H9 (cell line): ENCODE measurements at regions not wholly inside any gene's neighbourhood (a gene's known extent, or its start where the extent isn't known, plus 50 kb on each side); places are given as distances from the start of the nearest gene placed in this dataset.
"Not testable (repeated sequence)": the region's sequence is repeated elsewhere in the genome, so short reads cannot be mapped to it uniquely, and the experiment has no call there.

Experiments used
- DNase-seq: peaks from one replicate; pipeline ENCODE4 v3.0.0-alpha.2; 2017
- H2AFZ ChIP-seq: one replicate; pipeline ENCODE4 v1.6.1; 2013; ENCODE audit warnings: mild to moderate bottlenecking, low read length, control low read depth, moderate library complexity
- H2AK5ac ChIP-seq: 2 replicates; pipeline ENCODE4 v1.6.1; 2013; ENCODE audit warnings: low read length, control low read depth, mixed read lengths; ENCODE audit not compliant: insufficient read length
- H2BK120ac ChIP-seq: one replicate; pipeline ENCODE4 v1.6.1; 2013; ENCODE audit warnings: low read depth, mild to moderate bottlenecking, low read length, control low read depth, inconsistent platforms; ENCODE audit not compliant: poor library complexity, severe bottlenecking
- H2BK12ac ChIP-seq: 2 replicates; pipeline ENCODE4 v1.6.1; 2013; ENCODE audit warnings: low read length, control low read depth, mixed read lengths, low read depth; ENCODE audit not compliant: insufficient read length
- H2BK15ac ChIP-seq: 2 replicates; pipeline ENCODE4 v1.6.1; 2013; ENCODE audit warnings: low read depth, low read length, control low read depth
- H2BK20ac ChIP-seq: one replicate; pipeline ENCODE4 v1.6.1; 2013; ENCODE audit warnings: low read depth, mild to moderate bottlenecking, low read length, control low read depth, inconsistent platforms; ENCODE audit not compliant: poor library complexity, severe bottlenecking
- H2BK5ac ChIP-seq: 2 replicates; pipeline ENCODE4 v1.6.1; 2013; ENCODE audit warnings: low read length, control low read depth, mixed read lengths; ENCODE audit not compliant: insufficient read length
- H3K14ac ChIP-seq: 2 replicates; pipeline ENCODE4 v1.6.1; 2013; ENCODE audit warnings: low read length, control low read depth; ENCODE audit not compliant: insufficient read depth
- H3K18ac ChIP-seq: 2 replicates; pipeline ENCODE4 v1.6.1; 2013; ENCODE audit warnings: low read depth, mild to moderate bottlenecking, mixed read lengths, low read length, control low read depth; ENCODE audit not compliant: insufficient read length
- H3K23ac ChIP-seq: 2 replicates; pipeline ENCODE4 v1.6.1; 2013; ENCODE audit warnings: low read length, control low read depth, mixed read lengths, low read depth; ENCODE audit not compliant: insufficient read length
- H3K23me2 ChIP-seq: 2 replicates; pipeline ENCODE4 v1.6.1; 2013; ENCODE audit warnings: low read depth, mild to moderate bottlenecking, mixed read lengths, low read length, control low read depth; ENCODE audit not compliant: insufficient read length, poor library complexity, severe bottlenecking
- H3K27ac ChIP-seq: 2 replicates; pipeline ENCODE4 v1.5.1; 2013; ENCODE audit warnings: low read length, control low read depth, mixed read lengths, low read depth; ENCODE audit not compliant: insufficient read length
- H3K27me3 ChIP-seq: 2 replicates; pipeline ENCODE4 v1.6.1; 2013; ENCODE audit warnings: low read length, control low read depth, inconsistent platforms; ENCODE audit not compliant: insufficient read depth
- H3K4ac ChIP-seq: 2 replicates; pipeline ENCODE4 v1.6.1; 2013; ENCODE audit warnings: low read depth, mild to moderate bottlenecking, control low read depth, inconsistent platforms, low read length, moderate library complexity
- H3K4me1 ChIP-seq: 2 replicates; pipeline ENCODE4 v1.6.1; 2013; ENCODE audit warnings: low read length, control low read depth, inconsistent platforms; ENCODE audit not compliant: insufficient read depth
- H3K4me2 ChIP-seq: 2 replicates; pipeline ENCODE4 v1.6.1; 2013; ENCODE audit warnings: low read length, control low read depth, mixed read lengths; ENCODE audit not compliant: insufficient read length, insufficient read depth
- H3K56ac ChIP-seq: 2 replicates; pipeline ENCODE4 v1.6.1; 2013; ENCODE audit warnings: low read depth, mild to moderate bottlenecking, mixed read lengths, low read length, control low read depth; ENCODE audit not compliant: insufficient read length
- H3K79me1 ChIP-seq: 2 replicates; pipeline ENCODE4 v1.6.1; 2013; ENCODE audit warnings: low read depth, mild to moderate bottlenecking, moderate library complexity, low read length, control low read depth, inconsistent platforms; ENCODE audit not compliant: insufficient read depth, poor library complexity, severe bottlenecking
- H3K79me2 ChIP-seq: 2 replicates; pipeline ENCODE4 v1.6.1; 2013; ENCODE audit warnings: low read length, control low read depth, inconsistent platforms; ENCODE audit not compliant: insufficient read depth
- H3K9ac ChIP-seq: 2 replicates; pipeline ENCODE4 v1.6.1; 2013; ENCODE audit warnings: low read length, control low read depth, mixed read lengths; ENCODE audit not compliant: insufficient read length; ENCODE audit errors: extremely low read depth
- H3K9me3 ChIP-seq: one replicate; pipeline ENCODE4 v1.6.1; 2013; ENCODE audit warnings: low read depth, low read length, inconsistent platforms; ENCODE audit not compliant: control insufficient read depth
- H3T11ph ChIP-seq: one replicate; pipeline ENCODE4 v1.6.1; 2013; ENCODE audit warnings: mild to moderate bottlenecking, low read length, control low read depth, inconsistent platforms
- H4K20me1 ChIP-seq: one replicate; pipeline ENCODE4 v1.6.1; 2013; ENCODE audit not compliant: control insufficient read depth, insufficient read length, insufficient read depth
- H4K5ac ChIP-seq: 2 replicates; pipeline ENCODE4 v1.6.1; 2013; ENCODE audit warnings: low read depth, mild to moderate bottlenecking, mixed read lengths, low read length, control low read depth; ENCODE audit not compliant: insufficient read length
- H4K8ac ChIP-seq: replicated peaks from 2 replicates; pipeline ENCODE4 v1.6.1; 2013; ENCODE audit warnings: low read length, control low read depth, mixed read lengths, low read depth; ENCODE audit not compliant: insufficient read length
- H4K91ac ChIP-seq: 2 replicates; pipeline ENCODE4 v1.6.1; 2013; ENCODE audit warnings: low read depth, mild to moderate bottlenecking, moderate library complexity, mixed read lengths, low read length, control low read depth; ENCODE audit not compliant: insufficient read length
- H3K27ac Mint-ChIP-seq, 3 experiments: 2 replicates in 2 of 3; 3 replicates in 1 of 3; pipeline ENCODE4 v1.8.0; 2020 to 2021; ENCODE audit warnings: mixed read lengths in 3 of 3, mild to moderate bottlenecking in 1 of 3, moderate library complexity in 1 of 3
- H3K27me3 Mint-ChIP-seq: 2 replicates; pipeline ENCODE4 v1.8.0; 2021; ENCODE audit warnings: low read depth, mild to moderate bottlenecking, moderate library complexity, mixed read lengths
- H3K36me3 Mint-ChIP-seq, 3 experiments: 2 replicates in 2 of 3; 3 replicates in 1 of 3; pipeline ENCODE4 v1.8.0; 2020 to 2021; ENCODE audit warnings: low read depth in 3 of 3, mixed read lengths in 3 of 3; ENCODE audit not compliant: insufficient read depth in 1 of 3
- H3K4me1 Mint-ChIP-seq, 2 experiments: 2 replicates each; pipeline ENCODE4 v1.8.0; 2020; ENCODE audit warnings: mixed read lengths in 2 of 2
- H3K4me3 Mint-ChIP-seq, 2 experiments: 2 replicates in 1 of 2; 3 replicates in 1 of 2; pipeline ENCODE4 v1.8.0; 2020 to 2021; ENCODE audit warnings: mild to moderate bottlenecking in 2 of 2, mixed read lengths in 2 of 2, moderate library complexity in 1 of 2
- H3K9me3 Mint-ChIP-seq, 2 experiments: 2 replicates in 1 of 2; 3 replicates in 1 of 2; pipeline ENCODE4 v1.8.0; 2020; ENCODE audit warnings: mild to moderate bottlenecking in 2 of 2, mixed read lengths in 2 of 2, moderate library complexity in 1 of 2
- WGBS: extraction: QIAGEN DNeasy Blood & Tissue Kit; methylation state at CpG from one replicate; pipeline ENCODE4 v1.1.7; 2013; ENCODE audit warnings: missing lambda C conversion rate, low lambda C conversion rate, mixed read lengths; ENCODE audit not compliant: insufficient read length; ENCODE audit errors: extremely low coverage; 5-methylcytosine and 5-hydroxymethylcytosine counted together

DNA sequence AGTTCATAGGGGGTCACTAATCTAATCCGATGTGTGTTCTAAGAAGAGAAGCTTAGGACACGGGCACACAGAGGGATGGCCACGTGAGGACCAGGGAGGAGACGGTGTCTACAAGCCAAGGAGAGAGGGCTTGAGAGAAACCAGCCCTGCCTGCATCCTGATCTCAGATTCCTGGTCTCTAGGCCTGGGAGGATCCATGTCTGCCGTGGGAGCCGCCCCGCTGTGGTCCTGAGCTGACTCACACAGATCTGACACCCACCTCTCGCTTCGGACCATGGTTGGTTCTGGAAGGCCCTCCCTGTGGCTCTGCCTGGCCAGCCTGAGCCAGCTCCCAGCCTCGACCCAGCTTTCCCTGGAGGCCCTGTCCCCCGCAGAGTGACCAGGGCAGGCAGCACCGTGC lies 136.2 kb downstream of the TMEM121 start:
- H3K18ac ChIP-seq, H4K91ac ChIP-seq, H3K9ac ChIP-seq, H3K4me3 Mint-ChIP-seq, H3K27ac ChIP-seq, H3K4me1 ChIP-seq, H3K56ac ChIP-seq, H4K8ac ChIP-seq, H2AFZ ChIP-seq, H2AK5ac ChIP-seq, H3K79me2 ChIP-seq, H2BK15ac ChIP-seq, DNase-seq, H3K4ac ChIP-seq, H4K5ac ChIP-seq, H2BK120ac ChIP-seq, H3K79me1 ChIP-seq, H3T11ph ChIP-seq, H3K14ac ChIP-seq, H2BK20ac ChIP-seq, H3K27me3 Mint-ChIP-seq, H3K23ac ChIP-seq, H3K4me1 Mint-ChIP-seq, H4K20me1 ChIP-seq, H3K27me3 ChIP-seq, H3K27ac Mint-ChIP-seq, H3K4me2 ChIP-seq, H3K23me2 ChIP-seq, H2BK12ac ChIP-seq, H2BK5ac ChIP-seq: not testable (repeated sequence)
- peaks cover 75 to 81% of the 10 kb centered on the region in 2 experiments for H3K9me3 Mint-ChIP-seq
- peaks cover 18 to 29% (median 19%) of the 10 kb centered on the region in 3 experiments for H3K36me3 Mint-ChIP-seq
- WGBS, result no CpG with 5 or more reads among the region's 12 CpGs
- H3K9me3 ChIP-seq, result peaks cover 67% of the 10 kb centered on the region

DNA sequence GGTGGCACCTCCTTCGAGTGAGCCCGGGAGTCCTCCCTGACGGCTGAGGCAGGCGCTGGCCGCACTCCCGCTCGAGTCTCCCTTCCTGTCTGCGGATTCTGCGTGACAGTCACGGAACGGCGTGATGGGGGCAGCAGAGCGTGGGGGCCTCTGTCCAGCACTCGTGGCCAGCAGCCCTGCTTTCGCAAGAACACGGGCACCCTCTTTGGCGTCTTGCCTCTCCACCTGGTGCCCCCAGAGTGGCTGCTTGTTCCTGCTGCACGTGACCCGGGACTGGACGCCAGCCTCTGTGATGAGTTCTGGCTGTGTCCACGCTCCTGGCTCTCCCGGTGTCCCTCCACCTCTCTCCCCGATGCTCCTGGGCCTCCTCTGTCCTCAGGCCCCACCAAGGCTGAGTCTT lies 136.9 kb downstream of the TMEM121 start:
- H4K5ac ChIP-seq, H4K91ac ChIP-seq, H3K27me3 ChIP-seq, H3K4ac ChIP-seq, H3K4me1 Mint-ChIP-seq, H3K4me2 ChIP-seq, H3K79me2 ChIP-seq, H4K20me1 ChIP-seq, H3K27me3 Mint-ChIP-seq, H3K23ac ChIP-seq, H2BK5ac ChIP-seq, H2BK12ac ChIP-seq, H2AFZ ChIP-seq, H4K8ac ChIP-seq, H3K23me2 ChIP-seq, H3K18ac ChIP-seq, H3T11ph ChIP-seq, H3K27ac Mint-ChIP-seq, H2BK15ac ChIP-seq, H2AK5ac ChIP-seq, H3K9ac ChIP-seq, H3K27ac ChIP-seq, H3K79me1 ChIP-seq, H3K4me1 ChIP-seq, DNase-seq, H3K4me3 Mint-ChIP-seq, H3K56ac ChIP-seq, H2BK20ac ChIP-seq, H2BK120ac ChIP-seq, H3K14ac ChIP-seq: not testable (repeated sequence)
- no CpG with 5 or more reads among the region's 23 CpGs for WGBS
- H3K36me3 Mint-ChIP-seq, result peaks cover 18 to 26% (median 19%) of the 10 kb centered on the region in 3 experiments
- H3K9me3 ChIP-seq, result peaks cover 64% of the 10 kb centered on the region
- peaks cover 74 to 80% of the 10 kb centered on the region in 2 experiments for H3K9me3 Mint-ChIP-seq
